Mucosa of gallbladder (tissue), 1 donor: ENCODE measurements at regions not wholly inside any gene's neighbourhood (a gene's known extent, or its start where the extent isn't known, plus 50 kb on each side); places are given as distances from the start of the nearest gene placed in this dataset.

Source experiments
- DNase-seq: peaks from one replicate; pipeline ENCODE4 v3.0.0-alpha.2; 2020; ENCODE audit warnings: low spot score
- donor health status: DM: no; HTN: no; CAD: no.

DNA sequence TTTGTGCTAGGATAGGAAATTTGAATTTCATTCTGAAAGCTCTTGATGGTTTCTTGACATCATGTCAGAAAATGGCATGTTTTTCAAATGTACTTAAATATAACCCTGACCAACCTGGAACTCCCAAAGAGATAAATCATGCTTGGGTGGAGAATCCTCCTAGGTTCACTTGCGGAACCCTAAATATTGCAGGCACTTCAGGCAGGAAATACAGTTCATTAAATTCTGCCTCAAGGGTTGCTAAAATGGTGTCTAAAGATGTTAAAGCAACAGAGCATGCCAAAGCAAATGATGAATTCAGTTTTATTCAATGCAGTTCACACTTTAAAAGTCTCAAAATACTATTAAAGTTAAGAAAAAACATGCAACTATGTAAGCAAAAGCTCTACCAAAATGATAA is 415.9 kb downstream of the SLITRK6 start:
- no peak for DNase-seq

DNA sequence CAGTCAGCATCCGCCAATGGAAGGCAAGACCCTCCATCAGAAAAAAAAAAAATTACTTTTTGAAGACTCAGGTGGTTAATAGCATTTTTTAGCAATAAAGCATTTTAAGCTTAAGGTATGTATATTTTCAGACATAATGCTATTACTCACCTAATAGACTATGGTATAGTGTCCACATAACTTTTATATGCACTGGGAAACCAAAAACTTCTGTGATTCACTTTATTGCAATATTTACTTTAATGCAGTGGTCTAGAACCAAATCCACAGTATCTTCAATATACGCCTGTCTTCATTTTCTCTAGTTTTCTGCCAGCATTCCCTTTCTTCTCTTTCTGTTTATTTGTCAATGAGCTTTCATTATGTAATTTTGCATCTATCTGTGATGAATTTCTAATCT is 418.1 kb downstream of the SLITRK6 start:
- DNase-seq = no peak

DNA sequence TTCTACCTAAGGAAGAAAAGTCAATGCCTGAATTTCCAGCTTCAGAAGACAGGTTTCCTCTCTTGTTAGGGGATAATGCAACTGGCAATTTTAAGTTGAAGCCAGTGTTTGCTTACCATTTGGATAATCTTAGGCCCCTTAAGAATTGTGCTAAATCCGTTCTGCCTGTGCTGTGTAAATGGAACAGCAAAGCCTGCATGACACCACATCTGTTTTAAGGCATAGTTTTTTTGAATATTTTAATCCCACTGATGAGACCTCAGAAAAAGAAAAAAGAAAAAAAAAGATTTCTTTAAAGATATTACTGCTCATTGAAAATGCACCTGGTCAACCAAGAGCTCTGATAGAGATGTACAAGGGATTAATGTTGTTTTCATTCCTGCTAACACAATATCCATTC is 419.2 kb downstream of the SLITRK6 start:
- DNase-seq = no peak

DNA sequence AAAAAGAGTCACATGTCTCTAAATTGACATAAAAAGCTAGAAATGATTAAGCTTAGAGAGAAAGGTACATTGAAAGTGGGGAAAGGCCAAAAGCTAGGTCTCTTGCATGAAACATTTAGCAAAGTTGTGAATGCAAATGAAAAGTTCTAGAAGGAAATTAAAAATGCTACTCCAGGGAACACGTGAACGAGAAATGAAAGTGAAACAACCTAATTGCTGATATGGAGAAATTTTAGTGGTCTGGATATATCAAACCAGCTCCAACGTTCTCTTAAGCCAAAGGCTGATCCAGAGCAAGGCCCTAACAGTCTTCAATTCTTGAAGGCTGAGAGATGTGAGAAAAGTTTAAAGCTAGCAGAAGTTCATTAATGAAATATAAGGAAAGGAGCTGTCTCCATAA is 419.8 kb downstream of the SLITRK6 start:
- no peak for DNase-seq

GRCh38 chr13:85377783-85378182 is 421.4 kb downstream of the SLITRK6 start:
- no peak for DNase-seq

DNA sequence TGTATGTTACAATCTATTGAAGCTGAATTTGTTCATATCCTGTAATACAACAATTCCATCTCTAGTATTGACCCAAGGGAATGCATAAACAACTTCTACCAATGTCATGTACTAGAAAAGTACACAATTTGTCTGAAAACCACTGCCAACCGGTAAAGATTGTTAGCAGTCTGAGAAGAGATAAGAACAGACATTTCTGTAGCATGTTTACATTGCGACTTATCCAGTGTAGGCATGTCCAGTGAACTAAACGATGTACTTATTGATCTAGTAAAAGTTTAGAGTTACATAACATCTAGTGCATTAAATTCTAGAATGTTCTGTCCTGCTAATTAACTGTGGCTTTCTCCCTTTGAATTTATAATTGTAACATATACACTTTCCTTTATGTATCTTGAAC is 425.9 kb downstream of the SLITRK6 start:
- no peak for DNase-seq

- DNase-seq = no peak
Measured at GRCh38 chr13:85371254-85371653, 428.0 kb downstream of the SLITRK6 start.

DNA sequence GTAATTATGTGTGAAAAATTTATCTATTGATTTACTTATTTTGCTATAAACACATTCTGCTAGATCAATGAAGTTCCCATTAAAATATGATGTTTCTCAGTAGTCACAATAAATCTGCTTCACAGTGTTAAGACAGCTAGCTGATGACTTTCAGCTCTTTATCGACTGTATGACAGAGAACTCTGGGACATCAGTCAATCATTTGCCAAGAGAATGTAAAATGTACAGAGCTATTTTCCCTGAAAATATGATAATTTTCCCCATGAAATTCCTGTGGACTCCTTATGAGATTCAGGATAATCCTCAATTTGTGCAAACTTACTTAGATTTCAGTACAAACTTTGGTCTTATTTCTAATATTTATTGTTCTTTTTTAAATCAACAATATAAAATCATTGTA is 430.5 kb downstream of the SLITRK6 start:
- no peak for DNase-seq

- no peak for DNase-seq
Measured at GRCh38 chr13:85367887-85368286, 431.3 kb downstream of the SLITRK6 start.

DNA sequence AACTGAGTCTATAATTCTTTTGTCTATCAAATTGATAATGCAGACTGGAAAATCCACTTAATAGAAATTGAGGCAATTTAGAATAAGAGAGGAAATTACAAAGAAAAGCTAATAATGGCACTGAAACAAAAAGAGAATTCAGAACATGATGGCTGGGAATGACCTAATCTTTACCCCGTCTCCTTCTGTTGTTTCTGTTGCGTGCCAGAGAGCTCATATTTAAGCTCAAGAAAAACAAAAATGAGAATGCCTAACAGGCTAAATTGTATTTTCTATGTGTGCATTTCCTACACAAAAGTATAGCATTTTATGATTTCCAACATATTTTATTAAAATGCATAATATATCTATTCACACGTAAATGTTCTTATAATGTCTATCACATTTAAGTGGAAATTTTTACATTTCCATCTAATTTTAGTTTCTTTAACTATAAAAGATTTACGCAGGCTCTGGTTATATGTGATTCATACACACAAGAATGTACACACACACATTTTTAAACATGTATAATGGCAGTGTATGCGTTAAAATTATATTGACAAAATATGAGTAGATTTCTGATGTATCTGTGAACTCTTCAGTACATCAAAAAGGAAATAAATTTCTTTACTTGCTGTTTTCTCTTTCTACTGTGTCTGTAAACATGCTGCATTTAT is 432.3 kb downstream of the SLITRK6 start:
- no peak for DNase-seq

- DNase-seq = no peak
Measured at GRCh38 chr13:85363504-85363903, 435.7 kb downstream of the SLITRK6 start.

GRCh38 chr13:85362980-85363379 is 436.2 kb downstream of the SLITRK6 start:
- no peak for DNase-seq

GRCh38 chr13:85347251-85347650 is 452.0 kb downstream of the SLITRK6 start:
- DNase-seq = no peak

DNA sequence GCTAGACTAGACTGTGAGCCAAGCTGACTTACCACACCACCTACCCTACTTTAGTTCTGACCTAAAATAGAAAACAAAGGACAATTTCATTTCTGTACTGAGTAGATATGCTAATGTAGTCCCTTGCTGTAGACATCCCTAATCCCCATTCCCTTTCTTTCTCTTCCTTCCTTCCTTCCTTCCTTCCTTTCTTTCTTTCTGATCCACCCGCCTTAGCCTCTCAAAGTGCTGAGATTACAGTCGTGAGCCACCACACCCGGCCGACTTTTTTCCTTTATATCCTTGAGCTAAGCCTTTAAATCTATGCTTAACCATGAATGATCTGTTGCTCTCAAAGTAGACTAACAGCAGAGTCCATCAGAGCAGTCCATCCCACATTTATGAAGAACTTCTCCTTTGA is 465.0 kb downstream of the SLITRK6 start:
- no peak for DNase-seq

GRCh38 chr13:85333506-85334020 is 465.7 kb downstream of the SLITRK6 start:
- DNase-seq = no peak

DNA sequence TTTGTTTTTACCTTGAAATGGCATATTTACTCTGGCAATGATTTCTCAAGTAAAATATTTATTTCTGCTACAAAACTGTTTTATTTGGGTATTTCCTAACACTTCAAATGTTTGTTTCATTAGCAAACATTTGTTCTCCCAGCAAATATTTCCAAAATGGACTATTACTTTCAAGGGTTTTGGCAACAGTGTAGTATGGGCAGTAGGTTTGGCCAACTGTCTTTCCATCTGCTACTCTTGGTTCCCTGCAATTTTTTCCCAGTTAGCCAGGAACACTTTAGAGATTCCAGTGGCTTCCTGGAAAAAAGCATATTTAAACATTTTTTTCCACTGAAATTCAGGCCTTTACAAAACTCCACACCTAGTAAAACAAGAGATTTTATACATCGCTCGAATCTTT is 466.6 kb downstream of the SLITRK6 start:
- DNase-seq = no peak

DNA sequence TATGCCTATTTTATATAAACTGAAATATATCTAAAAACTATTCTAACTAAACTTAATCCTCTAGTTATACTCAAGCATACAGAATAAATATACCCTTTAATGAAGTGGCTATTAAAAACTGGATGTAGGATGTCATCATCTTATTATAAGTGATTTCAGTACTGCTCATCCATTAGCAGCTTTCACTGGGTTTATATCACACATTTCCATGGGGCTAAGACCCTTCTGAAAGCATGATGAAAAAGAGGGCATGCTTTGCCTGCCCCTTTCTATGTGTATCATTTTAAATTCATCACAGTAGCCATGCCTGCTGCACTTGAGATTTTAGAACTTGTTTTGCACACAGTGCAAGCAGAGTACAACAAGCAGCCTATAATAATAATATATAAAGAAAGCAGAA is 477.5 kb downstream of the SLITRK6 start:
- DNase-seq = no peak

- DNase-seq = no peak
Measured at GRCh38 chr13:85317781-85318180, 481.4 kb downstream of the SLITRK6 start.

DNA sequence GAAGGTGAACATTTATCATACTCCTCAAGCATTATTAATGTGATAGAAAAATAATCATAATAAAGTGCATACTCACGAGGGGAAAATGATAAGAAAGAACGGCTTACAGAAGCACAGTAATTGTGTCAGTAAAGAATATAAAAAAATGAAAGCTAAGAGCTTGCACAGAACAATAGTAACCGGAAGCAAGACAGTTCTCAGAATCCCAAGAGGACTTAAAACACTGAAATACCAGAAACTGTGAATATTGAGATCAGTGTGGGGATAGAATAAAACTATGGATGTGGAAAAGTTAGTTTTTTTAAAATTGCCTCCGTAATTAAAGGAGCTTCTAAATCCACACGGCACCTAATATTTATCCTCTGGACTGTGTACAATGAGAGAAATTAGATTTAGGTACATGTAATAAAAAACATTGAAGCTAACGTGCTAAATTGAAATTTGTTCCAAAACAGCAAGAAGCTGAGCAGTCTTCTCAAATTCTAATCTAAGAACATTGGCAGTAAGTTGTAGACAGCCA is 482.7 kb downstream of the SLITRK6 start:
- DNase-seq = no peak

DNA sequence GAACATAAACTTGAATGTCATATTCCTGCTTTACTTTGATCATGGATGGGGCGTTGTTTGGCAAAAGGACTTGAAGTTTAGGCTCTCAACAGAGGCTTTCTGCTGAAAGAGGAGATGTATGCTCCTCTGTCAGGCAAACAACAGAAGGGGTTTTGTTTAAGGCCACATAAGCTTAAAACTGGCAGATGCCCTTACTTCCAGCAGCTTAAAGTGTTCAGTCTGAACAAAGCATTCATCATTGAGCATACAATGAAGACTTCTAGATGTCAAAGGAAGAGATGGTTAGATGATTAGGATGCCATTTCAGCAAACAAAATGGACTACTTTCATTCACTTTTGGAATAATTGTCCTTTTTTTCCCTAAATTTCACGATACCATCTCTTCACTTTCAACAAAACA is 484.5 kb downstream of the SLITRK6 start:
- DNase-seq = no peak

DNA sequence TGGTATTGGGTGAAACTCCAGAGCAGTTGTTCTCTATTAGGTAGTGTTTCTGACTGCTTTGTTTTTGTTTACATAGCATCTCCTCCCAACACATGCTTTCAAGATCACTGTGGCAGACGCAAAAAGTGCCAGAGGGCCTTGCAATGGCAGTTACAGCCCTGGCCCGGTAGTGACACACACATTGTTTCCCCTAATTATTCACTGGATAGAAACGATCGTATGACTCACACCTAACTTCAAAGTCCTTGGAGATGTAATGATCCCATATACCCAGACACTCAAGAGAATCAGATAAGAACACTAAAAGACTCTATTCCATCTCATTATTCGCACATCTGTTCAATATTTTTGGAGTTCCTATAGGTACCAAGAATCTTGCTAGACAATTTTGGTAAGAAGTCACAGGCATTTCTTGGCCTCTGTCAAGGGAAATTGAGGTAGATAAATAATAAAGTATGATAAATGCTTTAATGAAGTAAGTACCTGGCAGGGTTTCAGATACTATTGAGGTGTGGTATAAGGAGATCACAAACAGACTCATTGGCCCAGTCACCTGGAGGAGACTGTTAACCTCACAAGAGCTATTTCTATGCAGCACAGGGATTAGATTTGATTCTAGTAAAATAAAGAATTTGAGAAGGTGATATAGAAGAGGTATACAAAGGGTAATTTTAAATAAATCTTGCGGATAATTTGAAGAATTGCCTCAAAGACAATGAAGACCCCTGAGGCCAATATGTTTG is 485.3 kb downstream of the SLITRK6 start:
- DNase-seq = no peak

- no peak for DNase-seq
Measured at GRCh38 chr13:85312071-85312470, 487.1 kb downstream of the SLITRK6 start.

GRCh38 chr13:85303630-85304029 is 495.6 kb downstream of the SLITRK6 start:
- no peak for DNase-seq
